Muscle layer of duodenum (tissue), 2 donors: ENCODE measurements at regions not wholly inside any gene's neighbourhood (a gene's known extent, or its start where the extent isn't known, plus 50 kb on each side); places are given as distances from the start of the nearest gene placed in this dataset.
"Not testable (repeated sequence)": the region's sequence is repeated elsewhere in the genome, so short reads cannot be mapped to it uniquely, and the experiment has no call there.

Source experiments
- H3K27ac ChIP-seq: one replicate; pipeline ENCODE4 v1.7.0; 2013; ENCODE audit warnings: mild to moderate bottlenecking, low read length
- H3K27me3 ChIP-seq: one replicate; pipeline ENCODE4 v1.7.0; 2013; ENCODE audit warnings: low read depth, mild to moderate bottlenecking, control low read depth, low read length
- H3K36me3 ChIP-seq, 2 donors: one replicate each; pipeline ENCODE4 v1.7.0; 2013; ENCODE audit warnings: low read length in 2 of 2, control low read depth in 1 of 2, mild to moderate bottlenecking in 1 of 2; ENCODE audit not compliant: insufficient read depth in 2 of 2, control insufficient read depth in 1 of 2
- H3K4me1 ChIP-seq, 2 donors: one replicate each; pipeline ENCODE4 v1.7.0; 2013; ENCODE audit warnings: low read length in 2 of 2, mild to moderate bottlenecking in 2 of 2, control low read depth in 1 of 2, moderate library complexity in 1 of 2; ENCODE audit not compliant: insufficient read depth in 2 of 2, control insufficient read depth in 1 of 2
- H3K4me3 ChIP-seq, 2 donors: one replicate each; pipeline ENCODE4 v1.7.0; 2013; ENCODE audit warnings: low read length in 2 of 2, low read depth in 1 of 2, mild to moderate bottlenecking in 1 of 2
- H3K9me3 ChIP-seq, 2 donors: one replicate each; pipeline ENCODE4 v1.7.0; 2013; ENCODE audit warnings: low read length in 2 of 2, control low read depth in 1 of 2, mild to moderate bottlenecking in 1 of 2; ENCODE audit not compliant: control insufficient read depth in 1 of 2
- donor health status: healthy.

GRCh38 chr6:74248966-74249365, 553.0 kb downstream of the CD109 start:
- H3K27me3 ChIP-seq: no peaks in the 10 kb centered on the region
- H3K27ac ChIP-seq: no peak overlapping the region

GRCh38 chr6:74222768-74223333, 526.8 kb downstream of the CD109 start:
- Histone ChIP-seq H3K36me3 (no peaks in the 10 kb centered on the region), H3K9me3 (peaks cover 0 to 4% of the 10 kb centered on the region in 2 donors), H3K27me3 (no peaks in the 10 kb centered on the region), H3K27ac (no peak overlapping the region), H3K4me1 (no peaks in the 10 kb centered on the region), H3K4me3 (no peak overlapping the region)

More at GRCh38 chr6:74248966-74249365, 553.0 kb downstream of the CD109 start:
- H3K4me3 ChIP-seq: no peak overlapping the region
- H3K36me3 ChIP-seq: no peaks in the 10 kb centered on the region
- H3K9me3 ChIP-seq: no peaks in the 10 kb centered on the region
- H3K4me1 ChIP-seq: peaks cover 0 to 20% of the 10 kb centered on the region in 2 donors

GRCh38 chr6:74213995-74214394, 518.0 kb downstream of the CD109 start:
- no peaks in the 10 kb centered on the region for H3K27me3 ChIP-seq
- H3K36me3 ChIP-seq: no peaks in the 10 kb centered on the region
- H3K4me3 ChIP-seq: no peak overlapping the region
- no peaks in the 10 kb centered on the region for H3K9me3 ChIP-seq
- no peaks in the 10 kb centered on the region for H3K4me1 ChIP-seq
- H3K27ac ChIP-seq: no peak overlapping the region

- no peaks in the 10 kb centered on the region for H3K36me3 ChIP-seq
- no peaks in the 10 kb centered on the region for H3K27me3 ChIP-seq
- no peak overlapping the region for H3K4me3 ChIP-seq
- no peak overlapping the region for H3K27ac ChIP-seq
- H3K4me1 ChIP-seq: no peaks in the 10 kb centered on the region
- H3K9me3 ChIP-seq: peaks cover 0 to 5% of the 10 kb centered on the region in 2 donors
Observed at GRCh38 chr6:74208239-74208638, 512.2 kb downstream of the CD109 start.

GRCh38 chr6:74199215-74199915, 503.4 kb downstream of the CD109 start:
- Histone ChIP-seq H3K36me3 (no peaks in the 10 kb centered on the region), H3K4me1 (no peaks in the 10 kb centered on the region), H3K4me3 (no peak overlapping the region), H3K27me3 (no peaks in the 10 kb centered on the region), H3K27ac (no peak overlapping the region), H3K9me3 (no peaks in the 10 kb centered on the region)

GRCh38 chr6:74197310-74197709, 501.3 kb downstream of the CD109 start:
- Histone ChIP-seq H3K4me3 (no peak overlapping the region), H3K27me3 (no peaks in the 10 kb centered on the region), H3K9me3 (no peaks in the 10 kb centered on the region), H3K27ac (no peak overlapping the region), H3K4me1 (no peaks in the 10 kb centered on the region), H3K36me3 (no peaks in the 10 kb centered on the region)

- no peak overlapping the region for H3K27ac ChIP-seq
- no peaks in the 10 kb centered on the region for H3K9me3 ChIP-seq
Observed at GRCh38 chr6:74187811-74188210, 491.8 kb downstream of the CD109 start.

GRCh38 chr6:74182992-74183391, 487.0 kb downstream of the CD109 start:
- no peak overlapping the region for H3K4me3 ChIP-seq
- H3K36me3 ChIP-seq: no peaks in the 10 kb centered on the region
- no peaks in the 10 kb centered on the region for H3K4me1 ChIP-seq
- H3K27me3 ChIP-seq: no peaks in the 10 kb centered on the region
- no peak overlapping the region for H3K27ac ChIP-seq
- no peaks in the 10 kb centered on the region for H3K9me3 ChIP-seq

More at GRCh38 chr6:74187811-74188210, 491.8 kb downstream of the CD109 start:
- Histone ChIP-seq H3K4me3 (no peak overlapping the region), H3K27me3 (no peaks in the 10 kb centered on the region), H3K4me1 (no peaks in the 10 kb centered on the region), H3K36me3 (no peaks in the 10 kb centered on the region)

GRCh38 chr6:74181471-74181870, 485.5 kb downstream of the CD109 start:
- Histone ChIP-seq H3K4me1 (no peaks in the 10 kb centered on the region), H3K27ac (no peak overlapping the region), H3K9me3 (no peaks in the 10 kb centered on the region), H3K36me3 (no peaks in the 10 kb centered on the region), H3K27me3 (no peaks in the 10 kb centered on the region), H3K4me3 (no peak overlapping the region)

- Histone ChIP-seq H3K27me3 (no peaks in the 10 kb centered on the region), H3K4me3 (no peak overlapping the region), H3K4me1 (no peaks in the 10 kb centered on the region), H3K36me3 (no peaks in the 10 kb centered on the region), H3K9me3 (no peaks in the 10 kb centered on the region), H3K27ac (no peak overlapping the region)
Observed at GRCh38 chr6:74177506-74177905, 481.5 kb downstream of the CD109 start.

GRCh38 chr6:74170550-74170949, 474.5 kb downstream of the CD109 start:
- H3K4me1 ChIP-seq, H3K27ac ChIP-seq, H3K27me3 ChIP-seq, H3K36me3 ChIP-seq, H3K4me3 ChIP-seq, H3K9me3 ChIP-seq: not testable (repeated sequence)

GRCh38 chr6:74170118-74170517, 474.1 kb downstream of the CD109 start:
- Histone ChIP-seq H3K36me3 (no peaks in the 10 kb centered on the region), H3K9me3 (no peaks in the 10 kb centered on the region), H3K4me1 (peaks cover 0 to 10% of the 10 kb centered on the region in 2 donors), H3K4me3 (no peak overlapping the region), H3K27ac (no peak overlapping the region), H3K27me3 (no peaks in the 10 kb centered on the region)
